ENCODE measurements at regions not wholly inside any gene's neighbourhood (a gene's known extent, or its start where the extent isn't known, plus 50 kb on each side); places are given as distances from the start of the nearest gene placed in this dataset.
"Not testable (repeated sequence)": the region's sequence is repeated elsewhere in the genome, so short reads cannot be mapped to it uniquely, and the experiment has no call there.

GRCh38 chr4:3896871-3897578 lies 130.8 kb downstream of the ADRA2C start:
- ATAC-seq, H3K9me3 Mint-ChIP-seq, POLR2A ChIA-PET, H3K36me3 Mint-ChIP-seq, DNase-seq, H3K4me1 Mint-ChIP-seq, H3K27ac Mint-ChIP-seq, H3K4me3 Mint-ChIP-seq: not testable (repeated sequence)
- H3K27me3 Mint-ChIP-seq, result peaks cover 2 to 32% (median 10%) of the 10 kb centered on the region in 5 donors

- Mint-ChIP-seq H3K4me3 (no peak overlapping the region), H3K4me1 (no peaks in the 10 kb centered on the region), H3K36me3 (no peaks in the 10 kb centered on the region), H3K9me3 (peaks cover 0 to 5% (median 0%) of the 10 kb centered on the region in 9 donors), H3K27ac (no peak overlapping the region), H3K27me3 (peaks cover 2 to 32% (median 10%) of the 10 kb centered on the region in 5 donors)
- ATAC-seq (no peak), DNase-seq (no peak)
- POLR2A ChIA-PET, result no interaction called here
Observed at GRCh38 chr4:3898098-3898497, 131.9 kb downstream of the ADRA2C start.

- DNase-seq, POLR2A ChIA-PET, H3K4me1 Mint-ChIP-seq, ATAC-seq, H3K36me3 Mint-ChIP-seq, H3K4me3 Mint-ChIP-seq, H3K9me3 Mint-ChIP-seq, H3K27ac Mint-ChIP-seq: not testable (repeated sequence)
- peaks cover 2 to 26% (median 7%) of the 10 kb centered on the region in 5 donors for H3K27me3 Mint-ChIP-seq
Observed at GRCh38 chr4:3898928-3899327, 132.7 kb downstream of the ADRA2C start.

- H3K9me3 Mint-ChIP-seq, H3K36me3 Mint-ChIP-seq, POLR2A ChIA-PET, DNase-seq, H3K4me3 Mint-ChIP-seq, H3K27ac Mint-ChIP-seq, H3K4me1 Mint-ChIP-seq, ATAC-seq: not testable (repeated sequence)
- H3K27me3 Mint-ChIP-seq, result peaks cover 9 to 32% (median 30%) of the 10 kb centered on the region in 5 donors
Observed at GRCh38 chr4:3904264-3904955, 138.2 kb downstream of the ADRA2C start.

GRCh38 chr4:3909616-3910015 lies 143.4 kb downstream of the ADRA2C start:
- Mint-ChIP-seq H3K9me3 (peaks cover 0 to 16% (median 0%) of the 10 kb centered on the region in 9 donors), H3K27me3 (peaks cover 8 to 24% (median 20%) of the 10 kb centered on the region in 5 donors)
- DNase-seq, ATAC-seq, H3K36me3 Mint-ChIP-seq, H3K27ac Mint-ChIP-seq, H3K4me1 Mint-ChIP-seq, POLR2A ChIA-PET, H3K4me3 Mint-ChIP-seq: not testable (repeated sequence)

GRCh38 chr4:3910161-3910950 lies 144.2 kb downstream of the ADRA2C start:
- H3K36me3 Mint-ChIP-seq, ATAC-seq, POLR2A ChIA-PET, H3K4me1 Mint-ChIP-seq, H3K4me3 Mint-ChIP-seq, DNase-seq: not testable (repeated sequence)
- Mint-ChIP-seq H3K9me3 (peaks cover 0 to 16% (median 0%) of the 10 kb centered on the region in 9 donors), H3K27ac (peak overlapping the region in 1 of 10 donors; percentile 32), H3K27me3 (peaks cover 5 to 21% (median 15%) of the 10 kb centered on the region in 5 donors)

- Mint-ChIP-seq H3K4me3 (no peak overlapping the region), H3K4me1 (peaks cover 0 to 3% (median 0%) of the 10 kb centered on the region in 4 donors), H3K27me3 (peaks cover 3 to 21% (median 9%) of the 10 kb centered on the region in 5 donors), H3K27ac (peak overlapping the region in 1 of 10 donors; percentile 51), H3K9me3 (peaks cover 0 to 16% (median 0%) of the 10 kb centered on the region in 9 donors), H3K36me3 (no peaks in the 10 kb centered on the region)
- DNase-seq, result no peak
- no peak for ATAC-seq
- POLR2A ChIA-PET, result interaction anchor here (0.6 kb wide), 1 partner anchor 159 kb away, joined by 3 read pairs; no protein-coding TSS in a partner anchor
Observed at GRCh38 chr4:3911252-3911856, 145.2 kb downstream of the ADRA2C start.

GRCh38 chr4:3914511-3914910 lies 148.3 kb downstream of the ADRA2C start:
- peaks cover 0 to 16% (median 0%) of the 10 kb centered on the region in 9 donors for H3K9me3 Mint-ChIP-seq
- H3K27ac Mint-ChIP-seq, H3K36me3 Mint-ChIP-seq, POLR2A ChIA-PET, H3K4me1 Mint-ChIP-seq, DNase-seq, H3K4me3 Mint-ChIP-seq, ATAC-seq: not testable (repeated sequence)
- peaks cover 8 to 17% (median 13%) of the 10 kb centered on the region in 5 donors for H3K27me3 Mint-ChIP-seq

GRCh38 chr4:3919509-3919908 lies 153.3 kb downstream of the ADRA2C start:
- H3K9me3 Mint-ChIP-seq, POLR2A ChIA-PET, H3K4me3 Mint-ChIP-seq, DNase-seq, ATAC-seq, H3K36me3 Mint-ChIP-seq, H3K4me1 Mint-ChIP-seq, H3K27ac Mint-ChIP-seq: not testable (repeated sequence)
- peaks cover 6 to 19% (median 13%) of the 10 kb centered on the region in 5 donors for H3K27me3 Mint-ChIP-seq

- H3K36me3 Mint-ChIP-seq, DNase-seq, ATAC-seq, POLR2A ChIA-PET, H3K4me1 Mint-ChIP-seq, H3K27ac Mint-ChIP-seq, H3K4me3 Mint-ChIP-seq, H3K9me3 Mint-ChIP-seq: not testable (repeated sequence)
- H3K27me3 Mint-ChIP-seq, result peaks cover 4 to 14% (median 10%) of the 10 kb centered on the region in 5 donors
Observed at GRCh38 chr4:3921902-3922301, 155.7 kb downstream of the ADRA2C start.

- H3K4me3 Mint-ChIP-seq, H3K9me3 Mint-ChIP-seq, H3K36me3 Mint-ChIP-seq, ATAC-seq, H3K4me1 Mint-ChIP-seq, POLR2A ChIA-PET, DNase-seq, H3K27ac Mint-ChIP-seq: not testable (repeated sequence)
- H3K27me3 Mint-ChIP-seq, result peaks cover 0 to 23% (median 15%) of the 10 kb centered on the region in 5 donors
Observed at GRCh38 chr4:3925841-3926240, 159.7 kb downstream of the ADRA2C start.

- DNase-seq, H3K4me1 Mint-ChIP-seq, POLR2A ChIA-PET, H3K4me3 Mint-ChIP-seq, H3K27ac Mint-ChIP-seq, ATAC-seq, H3K9me3 Mint-ChIP-seq, H3K36me3 Mint-ChIP-seq: not testable (repeated sequence)
- H3K27me3 Mint-ChIP-seq, result peaks cover 0 to 23% (median 15%) of the 10 kb centered on the region in 5 donors
Observed at GRCh38 chr4:3926271-3926670, 160.1 kb downstream of the ADRA2C start.
